ENCODE measurements at regions not wholly inside any gene's neighbourhood (a gene's known extent, or its start where the extent isn't known, plus 50 kb on each side); places are given as distances from the start of the nearest gene placed in this dataset.

DNA sequence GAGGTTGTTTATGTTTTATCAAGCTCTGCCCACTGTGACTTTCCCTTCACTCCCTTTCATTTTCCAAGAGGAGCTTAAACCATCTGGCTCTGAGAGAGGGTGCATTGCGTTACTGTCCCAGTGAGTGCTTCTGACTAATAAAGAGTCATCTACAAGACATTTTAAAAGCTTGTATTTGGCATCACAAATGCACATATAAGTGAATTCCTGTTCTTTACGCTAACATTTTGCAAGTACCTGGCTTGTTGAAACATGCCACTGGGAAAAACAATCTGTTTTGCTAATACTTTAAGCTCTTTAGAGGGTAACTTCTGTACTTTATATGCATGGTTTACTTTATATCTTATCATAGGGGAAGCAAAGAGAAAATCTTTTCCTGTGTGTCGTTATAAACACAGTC lies 534.6 kb upstream of the POM121L12 start:
- no peak overlapping the region for H3K4me3 ChIP-seq (replicated peaks; ENCODE audit: low read depth, low read length)
- DNase-seq (ENCODE audit: low read depth): no peak
- TF ChIP-seq, protein P1, sequence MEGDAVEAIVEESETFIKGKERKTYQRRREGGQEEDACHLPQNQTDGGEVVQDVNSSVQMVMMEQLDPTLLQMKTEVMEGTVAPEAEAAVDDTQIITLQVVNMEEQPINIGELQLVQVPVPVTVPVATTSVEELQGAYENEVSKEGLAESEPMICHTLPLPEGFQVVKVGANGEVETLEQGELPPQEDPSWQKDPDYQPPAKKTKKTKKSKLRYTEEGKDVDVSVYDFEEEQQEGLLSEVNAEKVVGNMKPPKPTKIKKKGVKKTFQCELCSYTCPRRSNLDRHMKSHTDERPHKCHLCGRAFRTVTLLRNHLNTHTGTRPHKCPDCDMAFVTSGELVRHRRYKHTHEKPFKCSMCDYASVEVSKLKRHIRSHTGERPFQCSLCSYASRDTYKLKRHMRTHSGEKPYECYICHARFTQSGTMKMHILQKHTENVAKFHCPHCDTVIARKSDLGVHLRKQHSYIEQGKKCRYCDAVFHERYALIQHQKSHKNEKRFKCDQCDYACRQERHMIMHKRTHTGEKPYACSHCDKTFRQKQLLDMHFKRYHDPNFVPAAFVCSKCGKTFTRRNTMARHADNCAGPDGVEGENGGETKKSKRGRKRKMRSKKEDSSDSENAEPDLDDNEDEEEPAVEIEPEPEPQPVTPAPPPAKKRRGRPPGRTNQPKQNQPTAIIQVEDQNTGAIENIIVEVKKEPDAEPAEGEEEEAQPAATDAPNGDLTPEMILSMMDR (IDR thresholded peaks at IDR 0.05; ENCODE audit: low read length, missing control alignments): no peak

DNA sequence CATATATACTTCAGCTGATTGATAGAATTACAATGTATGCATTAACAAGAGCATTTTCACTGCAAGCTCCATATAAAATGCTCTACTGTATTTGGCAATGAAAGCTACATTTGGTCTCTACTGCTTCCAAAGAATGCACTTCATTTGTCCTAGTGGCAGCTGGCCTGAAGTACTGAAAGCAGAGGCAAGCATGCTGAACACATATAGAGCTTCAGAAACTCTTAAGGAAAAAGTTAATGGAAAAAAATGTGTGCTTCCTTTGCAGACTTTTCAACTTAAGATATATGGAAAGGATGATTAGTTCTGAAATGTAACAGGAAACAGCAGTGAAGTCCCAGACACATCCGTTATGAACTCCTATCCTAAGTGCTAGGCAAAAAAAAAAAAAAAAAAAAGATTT lies 537.1 kb upstream of the POM121L12 start:
- DNase-seq (ENCODE audit: low read depth): no peak
- H3K4me3 ChIP-seq (replicated peaks; ENCODE audit: low read depth, low read length): no peak overlapping the region
- TF ChIP-seq, protein P1 (IDR thresholded peaks at IDR 0.05; ENCODE audit: low read length, missing control alignments): no peak

DNA sequence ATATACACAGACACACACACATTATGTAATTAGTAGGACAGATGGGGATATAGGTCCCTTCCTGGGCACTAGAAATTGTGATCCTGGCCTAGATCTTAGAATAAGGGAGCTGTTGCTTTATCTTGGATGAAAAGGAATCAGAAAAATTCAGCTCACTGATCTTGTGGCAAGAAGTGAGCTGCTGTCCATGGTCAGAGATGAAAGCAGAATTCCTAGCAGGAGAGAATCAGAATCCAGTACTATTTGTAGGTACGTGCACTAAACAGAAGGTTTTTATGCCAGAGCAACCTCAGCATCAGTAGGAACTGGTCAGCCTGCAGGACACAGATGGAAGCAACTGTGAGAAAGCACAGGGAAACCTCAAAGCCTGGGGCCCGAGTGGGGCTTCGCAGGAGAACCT lies 549.2 kb upstream of the POM121L12 start:
- no peak for DNase-seq (ENCODE audit: low read depth)
- TF ChIP-seq, protein P1 (IDR thresholded peaks at IDR 0.05; ENCODE audit: low read length, missing control alignments): no peak
- H3K4me3 ChIP-seq (replicated peaks; ENCODE audit: low read depth, low read length): no peak overlapping the region

DNA sequence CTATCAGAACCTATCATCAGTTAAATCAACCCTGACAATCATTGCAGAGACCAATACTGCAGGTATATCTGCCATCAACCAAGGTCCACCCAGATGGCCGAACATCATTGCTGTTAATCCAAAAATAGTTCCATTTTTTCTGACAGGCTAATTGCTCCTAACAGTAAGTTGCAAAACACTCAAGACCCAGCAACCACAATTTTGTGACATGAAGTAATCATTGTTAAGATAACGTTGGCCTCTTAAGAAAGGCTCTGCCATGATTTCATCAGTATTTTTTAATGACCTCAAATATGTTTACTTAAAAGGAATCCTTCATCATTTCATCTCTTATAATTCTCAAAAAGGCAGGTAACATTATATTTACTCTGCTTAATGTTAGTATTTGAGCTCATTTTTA lies 553.4 kb upstream of the POM121L12 start:
- TF ChIP-seq, protein P1 (IDR thresholded peaks at IDR 0.05; ENCODE audit: low read length, missing control alignments): no peak
- DNase-seq (ENCODE audit: low read depth): no peak
- H3K4me3 ChIP-seq (replicated peaks; ENCODE audit: low read depth, low read length): no peak overlapping the region

DNA sequence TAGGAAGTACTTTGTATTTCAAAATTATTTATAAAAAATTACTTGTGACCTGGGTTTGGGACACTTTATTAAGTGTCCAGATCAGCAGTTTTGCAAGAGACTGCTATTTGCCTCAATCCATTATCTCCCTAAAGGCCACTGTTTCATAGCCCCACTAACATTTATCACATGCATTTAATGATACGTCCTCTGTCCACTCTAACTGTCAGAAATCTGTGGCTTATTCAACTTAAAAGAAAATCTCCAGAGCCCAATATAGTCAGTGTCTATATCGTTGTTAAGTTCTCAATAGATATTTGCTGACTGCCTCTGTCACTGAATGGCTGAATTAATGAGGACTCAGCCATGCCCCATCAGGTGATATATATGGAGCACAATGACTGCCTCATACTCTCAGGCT lies 553.9 kb upstream of the POM121L12 start:
- TF ChIP-seq, protein P1 (IDR thresholded peaks at IDR 0.05; ENCODE audit: low read length, missing control alignments): no peak
- no peak for DNase-seq (ENCODE audit: low read depth)
- no peak overlapping the region for H3K4me3 ChIP-seq (replicated peaks; ENCODE audit: low read depth, low read length)

DNA sequence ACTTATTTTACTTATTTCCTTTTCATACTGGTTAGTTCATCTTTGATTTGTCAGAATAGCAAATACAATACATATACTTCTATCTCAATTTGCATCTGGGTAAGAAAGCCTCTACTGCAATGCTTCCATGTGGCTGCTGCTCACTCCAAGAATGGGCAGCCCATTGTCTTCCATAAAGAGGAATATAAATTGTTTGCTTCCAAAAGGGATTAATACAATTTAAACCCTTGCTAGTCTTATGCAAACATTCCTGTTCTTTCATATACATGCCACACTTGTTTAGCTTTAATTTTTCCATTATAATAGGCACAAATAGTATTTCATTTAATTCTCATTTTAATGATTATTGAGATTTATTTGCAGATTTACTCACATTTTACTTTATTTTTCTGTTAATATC lies 555.4 kb upstream of the POM121L12 start:
- no peak overlapping the region for H3K4me3 ChIP-seq (replicated peaks; ENCODE audit: low read depth, low read length)
- TF ChIP-seq, protein P1 (IDR thresholded peaks at IDR 0.05; ENCODE audit: low read length, missing control alignments): no peak
- no peak for DNase-seq (ENCODE audit: low read depth)

DNA sequence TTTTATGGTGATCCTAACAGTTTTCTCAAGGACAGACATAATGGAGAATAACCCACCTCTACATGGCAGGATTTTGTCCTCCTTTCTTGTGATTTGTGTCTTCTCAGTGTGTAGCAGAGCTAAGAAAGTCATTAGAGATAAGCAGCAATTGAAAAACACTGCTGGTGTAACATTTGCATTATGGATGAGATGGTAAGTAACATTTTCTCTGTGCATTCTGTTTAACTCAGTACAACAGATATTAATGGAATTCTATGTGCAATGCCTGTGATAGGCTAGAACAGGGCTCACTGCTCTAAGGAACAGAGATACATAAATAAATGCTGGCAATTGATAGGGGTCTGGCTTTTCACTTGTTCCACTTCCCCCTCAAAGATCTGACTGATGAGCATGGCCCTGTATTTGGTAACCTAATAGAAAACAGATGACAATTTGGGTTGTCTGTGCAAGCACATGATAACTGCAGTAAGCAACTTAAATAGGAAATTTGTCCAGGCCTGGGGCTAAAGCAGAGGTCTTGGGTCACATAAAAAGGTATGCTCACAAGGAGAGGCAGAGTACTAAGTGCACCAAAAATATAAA lies 560.3 kb upstream of the POM121L12 start:
- TF ChIP-seq, protein P1 (IDR thresholded peaks at IDR 0.05; ENCODE audit: low read length, missing control alignments): no peak
- DNase-seq (ENCODE audit: low read depth): no peak
- no peak overlapping the region for H3K4me3 ChIP-seq (replicated peaks; ENCODE audit: low read depth, low read length)
